Activated T-cell treated with anti-CD3 and anti-CD28 coated beads, Interleukin-2, amount 50 U/mL, for 72 hours (primary cell): ENCODE measurements at regions not wholly inside any gene's neighbourhood (a gene's known extent, or its start where the extent isn't known, plus 50 kb on each side); places are given as distances from the start of the nearest gene placed in this dataset.

ENCODE experiments used
- ATAC-seq, 2 donors: fragments of 150-1000 bp; cut with Tn5 transposase; replicated peaks in 1 of 2; 2 replicates each; pipeline ENCODE4 v1.10.0; 2021; ENCODE audit warnings: moderate library complexity in 2 of 2, mild to moderate bottlenecking in 1 of 2
- DNase-seq, 2 donors: peaks; one replicate each; pipeline ENCODE4 v3.0.0; 2021 to 2022; ENCODE audit warnings: mixed read lengths in 1 of 2
- H3K27ac Mint-ChIP-seq: one replicate; pipeline ENCODE4 v1.8.0; 2022; ENCODE audit warnings: mild to moderate bottlenecking, moderate library complexity, mixed read lengths
- H3K27me3 Mint-ChIP-seq: one replicate; pipeline ENCODE4 v1.8.0; 2022; ENCODE audit warnings: low read depth, mixed read lengths
- H3K36me3 Mint-ChIP-seq, 2 donors: one replicate each; pipeline ENCODE4 v1.8.0; 2022; ENCODE audit warnings: mixed read lengths in 2 of 2, mild to moderate bottlenecking in 1 of 2; ENCODE audit not compliant: insufficient read depth in 2 of 2
- H3K4me1 Mint-ChIP-seq: one replicate; pipeline ENCODE4 v1.8.0; 2022; ENCODE audit warnings: low read depth, mixed read lengths
- H3K4me3 Mint-ChIP-seq, 2 donors: one replicate each; pipeline ENCODE4 v1.8.0; 2022; ENCODE audit warnings: mild to moderate bottlenecking in 2 of 2, mixed read lengths in 2 of 2, moderate library complexity in 2 of 2
- H3K9me3 Mint-ChIP-seq, 2 donors: one replicate each; pipeline ENCODE4 v1.8.0; 2022; ENCODE audit warnings: mixed read lengths in 2 of 2

DNA sequence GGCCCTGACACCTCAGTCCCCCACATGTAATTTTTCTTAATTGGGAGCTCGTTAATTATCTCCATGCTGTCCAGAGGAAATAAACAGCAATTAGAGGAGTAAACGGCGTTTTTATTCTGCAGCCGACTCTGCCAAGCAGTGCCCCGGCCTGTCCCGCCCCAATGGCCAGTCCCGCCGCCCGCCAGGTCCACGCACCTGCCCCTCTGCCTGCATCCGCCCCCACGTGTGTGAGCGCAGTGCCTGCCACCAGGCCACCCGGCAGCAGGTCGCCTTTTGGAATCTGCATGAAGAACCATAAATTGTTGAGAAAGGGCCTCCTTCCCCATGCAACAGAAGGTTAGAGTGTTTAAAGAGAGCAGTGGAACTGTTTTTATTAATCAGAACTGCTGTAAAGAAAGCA lies 87.5 kb upstream of the LINGO1 start:
- DNase-seq (no peak), ATAC-seq (no peak)
- Mint-ChIP-seq H3K4me1 (no peaks in the 10 kb centered on the region), H3K36me3 (no peaks in the 10 kb centered on the region), H3K27me3 (peaks cover 16% of the 10 kb centered on the region), H3K9me3 (no peaks in the 10 kb centered on the region), H3K27ac (no peak overlapping the region), H3K4me3 (no peak overlapping the region)

GRCh38 chr15:77719450-77719849 lies 86.7 kb upstream of the LINGO1 start:
- H3K27ac Mint-ChIP-seq: no peak overlapping the region
- DNase-seq (no peak), ATAC-seq (no peak)
- no peak overlapping the region for H3K4me3 Mint-ChIP-seq
- no peaks in the 10 kb centered on the region for H3K36me3 Mint-ChIP-seq
- H3K9me3 Mint-ChIP-seq: no peaks in the 10 kb centered on the region
- H3K27me3 Mint-ChIP-seq: peaks cover 19% of the 10 kb centered on the region
- no peaks in the 10 kb centered on the region for H3K4me1 Mint-ChIP-seq

DNA sequence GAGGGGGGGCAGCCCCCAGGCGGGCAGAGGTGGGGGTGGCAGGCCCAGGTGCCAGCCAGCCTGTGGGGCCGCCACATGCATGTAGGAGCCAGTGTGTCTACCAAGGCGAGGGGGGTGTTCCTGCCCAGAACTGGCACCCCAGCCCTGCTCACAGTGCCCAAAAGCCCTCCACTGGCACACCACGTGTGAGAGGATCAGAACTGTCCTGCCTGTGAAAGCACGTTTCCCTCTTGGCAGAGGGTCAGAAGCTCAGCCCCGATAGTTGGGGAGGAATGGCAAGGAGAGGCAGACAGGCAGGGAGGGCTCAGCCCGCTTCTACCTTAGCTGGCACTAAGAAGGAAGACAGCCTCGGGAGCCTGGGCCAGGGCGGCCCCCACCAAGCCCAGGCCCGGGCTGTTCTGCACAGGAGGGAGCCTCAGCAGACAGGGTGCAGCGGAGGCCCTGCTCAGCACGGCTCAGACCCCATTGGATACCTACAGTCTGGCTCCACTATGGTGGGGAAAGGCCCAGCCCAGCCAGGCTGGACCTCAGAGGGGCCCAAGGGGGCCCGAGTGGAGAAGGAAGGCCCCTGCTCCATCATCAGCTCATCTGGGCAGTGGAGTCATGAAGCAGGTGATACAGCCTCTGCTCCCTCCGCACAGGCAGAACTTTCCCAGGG lies 84.8 kb upstream of the LINGO1 start:
- H3K27me3 Mint-ChIP-seq: peaks cover 24% of the 10 kb centered on the region
- H3K36me3 Mint-ChIP-seq: no peaks in the 10 kb centered on the region
- no peaks in the 10 kb centered on the region for H3K9me3 Mint-ChIP-seq
- ATAC-seq (no peak), DNase-seq (no peak)
- H3K27ac Mint-ChIP-seq: no peak overlapping the region
- H3K4me1 Mint-ChIP-seq: no peaks in the 10 kb centered on the region
- no peak overlapping the region for H3K4me3 Mint-ChIP-seq

DNA sequence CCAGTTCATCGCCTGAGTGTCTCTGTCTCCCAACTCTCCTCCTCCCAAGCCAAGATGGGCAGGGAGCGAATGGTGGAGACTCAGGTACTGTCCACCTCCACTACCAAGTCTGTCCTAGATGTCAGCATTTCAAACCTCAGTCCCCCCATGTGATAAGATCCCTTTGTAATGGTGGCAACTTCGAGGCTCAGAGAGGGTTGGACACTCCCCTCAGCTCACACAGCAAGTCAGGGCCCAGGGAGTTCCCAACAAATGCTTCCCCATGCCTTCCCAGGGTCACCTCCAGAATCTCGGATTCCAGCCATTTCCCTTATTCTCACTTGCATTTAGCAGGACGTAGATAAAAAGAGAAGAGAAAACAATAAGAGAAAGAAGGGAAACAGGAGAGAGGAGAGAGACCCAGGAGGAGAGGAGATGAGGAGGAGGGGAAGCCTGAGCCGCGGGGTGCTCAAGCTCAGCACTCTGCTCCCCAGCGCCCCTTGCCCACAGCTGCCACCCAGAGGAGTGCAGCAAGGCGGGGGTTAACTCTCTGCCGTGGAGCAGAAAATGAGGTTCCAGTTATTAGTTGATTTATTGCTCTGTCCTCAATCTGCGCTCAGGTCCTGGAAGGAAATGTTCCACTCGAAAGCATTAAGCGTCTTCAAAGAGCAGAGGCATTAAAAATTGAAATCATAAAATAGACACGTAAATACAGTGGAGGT lies 84.1 kb upstream of the LINGO1 start:
- DNase-seq: no peak
- Mint-ChIP-seq H3K27ac (no peak overlapping the region), H3K36me3 (no peaks in the 10 kb centered on the region), H3K4me3 (no peak overlapping the region), H3K4me1 (no peaks in the 10 kb centered on the region), H3K9me3 (no peaks in the 10 kb centered on the region), H3K27me3 (peaks cover 24% of the 10 kb centered on the region)
- no peak for ATAC-seq

- H3K36me3 Mint-ChIP-seq: no peaks in the 10 kb centered on the region
- H3K9me3 Mint-ChIP-seq: no peaks in the 10 kb centered on the region
- no peak overlapping the region for H3K27ac Mint-ChIP-seq
- no peaks in the 10 kb centered on the region for H3K4me1 Mint-ChIP-seq
- H3K4me3 Mint-ChIP-seq: no peak overlapping the region
- DNase-seq: no peak
- ATAC-seq: no peak
- H3K27me3 Mint-ChIP-seq: peaks cover 24% of the 10 kb centered on the region
These were observed 83.1 kb upstream of the LINGO1 start for GRCh38 chr15:77715860-77716259.

- Mint-ChIP-seq H3K4me1 (no peaks in the 10 kb centered on the region), H3K4me3 (no peak overlapping the region), H3K27me3 (peaks cover 24% of the 10 kb centered on the region), H3K9me3 (no peaks in the 10 kb centered on the region), H3K27ac (no peak overlapping the region), H3K36me3 (no peaks in the 10 kb centered on the region)
- ATAC-seq (no peak), DNase-seq (no peak)
These were observed 82.3 kb upstream of the LINGO1 start for GRCh38 chr15:77715051-77715450.

DNA sequence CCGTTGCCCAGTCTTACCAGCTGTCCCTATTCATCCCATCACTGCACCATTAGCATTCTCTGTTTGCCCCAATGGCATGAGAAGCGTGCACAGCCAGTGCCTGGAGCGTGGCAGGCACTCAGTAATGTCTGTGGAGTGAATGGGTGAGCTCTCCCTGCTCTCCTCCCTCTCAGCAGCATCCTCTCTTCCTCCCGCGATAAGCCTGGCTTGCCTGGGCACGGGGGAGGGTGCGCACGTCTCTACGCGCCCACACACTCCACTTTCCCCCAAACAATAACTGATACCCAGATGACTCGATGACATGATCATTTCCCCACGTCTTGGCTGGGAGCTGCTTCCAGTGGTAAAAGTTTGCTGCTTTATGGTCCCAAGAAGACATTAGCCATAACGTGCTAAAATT lies 81.8 kb upstream of the LINGO1 start:
- Mint-ChIP-seq H3K4me1 (no peaks in the 10 kb centered on the region), H3K36me3 (no peaks in the 10 kb centered on the region), H3K27me3 (peaks cover 24% of the 10 kb centered on the region), H3K9me3 (no peaks in the 10 kb centered on the region), H3K4me3 (no peak overlapping the region), H3K27ac (no peak overlapping the region)
- no peak for ATAC-seq
- no peak for DNase-seq

DNA sequence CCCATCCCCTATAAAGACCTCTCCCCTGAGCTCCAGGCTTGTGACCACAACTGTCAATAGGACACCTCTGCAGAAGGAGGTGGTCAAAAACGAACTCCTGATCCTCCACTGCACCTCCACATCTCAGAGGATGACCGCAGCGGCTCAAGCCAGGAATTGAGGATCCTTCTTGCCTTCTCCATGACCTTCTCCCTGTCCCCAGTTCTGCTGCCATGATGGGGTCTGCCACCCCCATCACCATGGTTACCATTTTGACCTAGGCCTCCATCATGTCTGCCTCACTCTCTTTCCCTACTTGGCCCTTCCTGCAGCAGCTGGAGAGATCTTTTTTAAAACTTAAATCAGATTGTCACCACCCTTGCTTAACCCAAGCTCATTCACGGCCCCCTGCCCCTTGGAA lies 81.3 kb upstream of the LINGO1 start:
- H3K27me3 Mint-ChIP-seq: peaks cover 24% of the 10 kb centered on the region
- H3K27ac Mint-ChIP-seq: no peak overlapping the region
- H3K4me3 Mint-ChIP-seq: no peak overlapping the region
- H3K36me3 Mint-ChIP-seq: no peaks in the 10 kb centered on the region
- H3K9me3 Mint-ChIP-seq: no peaks in the 10 kb centered on the region
- no peak for DNase-seq
- no peak for ATAC-seq
- no peaks in the 10 kb centered on the region for H3K4me1 Mint-ChIP-seq

DNA sequence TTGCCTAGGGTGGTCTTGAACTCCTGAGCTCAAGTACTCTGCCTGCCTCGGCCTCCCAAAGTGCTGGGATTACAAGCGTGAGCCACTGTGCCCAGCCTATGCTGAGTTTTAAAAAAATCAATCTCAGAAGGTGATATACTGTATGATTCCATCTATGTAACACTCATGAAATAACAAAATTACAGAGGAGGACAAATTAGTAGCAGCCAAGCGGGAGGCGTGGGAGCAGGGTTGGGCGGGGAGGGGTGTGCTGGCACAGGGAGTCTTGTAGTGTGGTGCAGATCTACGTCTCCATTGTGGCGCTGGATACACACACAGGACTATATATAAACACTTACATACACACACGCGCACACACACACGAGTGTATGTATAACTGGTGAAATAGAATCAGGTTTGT lies 80.6 kb upstream of the LINGO1 start:
- no peak overlapping the region for H3K27ac Mint-ChIP-seq
- no peak for ATAC-seq
- DNase-seq: no peak
- peaks cover 24% of the 10 kb centered on the region for H3K27me3 Mint-ChIP-seq
- no peaks in the 10 kb centered on the region for H3K9me3 Mint-ChIP-seq
- H3K36me3 Mint-ChIP-seq: no peaks in the 10 kb centered on the region
- no peaks in the 10 kb centered on the region for H3K4me1 Mint-ChIP-seq
- no peak overlapping the region for H3K4me3 Mint-ChIP-seq

- Mint-ChIP-seq H3K36me3 (no peaks in the 10 kb centered on the region), H3K4me1 (no peaks in the 10 kb centered on the region), H3K4me3 (no peak overlapping the region), H3K27me3 (peaks cover 24% of the 10 kb centered on the region), H3K27ac (no peak overlapping the region), H3K9me3 (no peaks in the 10 kb centered on the region)
- ATAC-seq (no peak), DNase-seq (no peak)
These were observed 79.7 kb upstream of the LINGO1 start for GRCh38 chr15:77712438-77712837.

DNA sequence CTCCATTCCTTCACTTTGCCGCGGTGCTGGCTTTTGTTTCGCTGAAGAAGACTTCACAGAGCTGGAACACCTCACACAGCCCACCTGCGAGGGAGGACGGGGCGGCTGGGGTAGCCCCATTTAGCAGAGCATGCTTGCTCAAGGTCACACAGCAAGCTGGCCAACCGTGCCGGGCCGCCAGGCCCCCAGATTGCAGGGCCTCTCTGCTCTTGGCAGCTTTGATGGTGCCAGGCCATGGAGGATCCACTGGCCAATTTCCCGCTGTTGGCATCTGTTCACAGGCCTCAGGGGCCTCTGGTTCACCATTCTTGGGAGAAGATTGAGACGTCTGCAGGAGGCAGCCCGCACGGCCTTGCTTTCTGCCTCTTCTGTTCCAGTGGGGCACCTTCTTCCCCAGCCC lies 77.9 kb upstream of the LINGO1 start:
- H3K27me3 Mint-ChIP-seq: peaks cover 9% of the 10 kb centered on the region
- DNase-seq: no peak
- H3K27ac Mint-ChIP-seq: no peak overlapping the region
- no peaks in the 10 kb centered on the region for H3K4me1 Mint-ChIP-seq
- H3K36me3 Mint-ChIP-seq: no peaks in the 10 kb centered on the region
- H3K9me3 Mint-ChIP-seq: no peaks in the 10 kb centered on the region
- no peak overlapping the region for H3K4me3 Mint-ChIP-seq
- no peak for ATAC-seq

DNA sequence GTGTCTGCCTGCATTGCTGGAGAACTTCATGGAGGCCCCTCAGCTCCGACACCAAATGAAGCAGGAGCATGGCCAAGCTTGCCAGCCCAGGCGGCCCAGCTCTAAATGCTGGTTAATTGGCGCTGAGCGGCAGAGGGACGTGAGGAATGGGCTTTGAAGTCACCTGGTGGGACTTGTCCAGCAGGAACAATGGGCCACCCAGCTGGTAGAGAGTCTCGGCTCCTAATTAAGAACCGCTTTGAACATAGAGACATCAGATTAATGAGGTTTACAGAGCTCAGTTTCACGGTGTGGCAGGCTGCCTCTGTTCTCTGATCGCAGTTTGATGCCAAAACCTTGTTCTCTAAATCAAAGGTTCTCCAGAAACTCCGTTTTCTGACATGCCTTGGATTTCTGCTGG lies 77.5 kb upstream of the LINGO1 start:
- peaks cover 8% of the 10 kb centered on the region for H3K27me3 Mint-ChIP-seq
- ATAC-seq: no peak
- no peak overlapping the region for H3K4me3 Mint-ChIP-seq
- H3K9me3 Mint-ChIP-seq: no peaks in the 10 kb centered on the region
- no peak overlapping the region for H3K27ac Mint-ChIP-seq
- no peaks in the 10 kb centered on the region for H3K36me3 Mint-ChIP-seq
- DNase-seq: no peak
- no peaks in the 10 kb centered on the region for H3K4me1 Mint-ChIP-seq

- Mint-ChIP-seq H3K4me3 (no peak overlapping the region), H3K27ac (no peak overlapping the region), H3K36me3 (no peaks in the 10 kb centered on the region), H3K4me1 (no peaks in the 10 kb centered on the region), H3K9me3 (no peaks in the 10 kb centered on the region), H3K27me3 (peaks cover 3% of the 10 kb centered on the region)
- ATAC-seq (no peak), DNase-seq (no peak)
These were observed 76.6 kb upstream of the LINGO1 start for GRCh38 chr15:77709135-77709886.
